Loucy (cell line): ENCODE measurements at regions not wholly inside any gene's neighbourhood (a gene's known extent, or its start where the extent isn't known, plus 50 kb on each side); places are given as distances from the start of the nearest gene placed in this dataset.

Experiments used
- H2AFZ ChIP-seq: fragments of 200-600 bp; sonication (generic); 2 replicates; pipeline ENCODE4 v1.6.0; 2016; ENCODE audit warnings: antibody characterized with exemption, mild to moderate bottlenecking, low read length, moderate library complexity
- H3F3A ChIP-seq: fragments of 200-600 bp; 2 replicates; pipeline ENCODE4 v1.6.0; 2016; ENCODE audit warnings: antibody characterized with exemption, low read depth, mild to moderate bottlenecking
- H3K27me3 ChIP-seq: fragments of 200-600 bp; sonication (generic); 2 replicates; pipeline ENCODE4 v1.6.1; 2014; ENCODE audit warnings: low read length, mild to moderate bottlenecking; ENCODE audit not compliant: insufficient read depth, poor library complexity, severe bottlenecking
- H3K36me3 ChIP-seq: fragments of 200-600 bp; sonication (generic); 2 replicates; pipeline ENCODE4 v1.6.1; 2016; ENCODE audit warnings: low read length; ENCODE audit not compliant: insufficient read depth
- H3K4me1 ChIP-seq: fragments of 200-600 bp; sonication (generic); 2 replicates; pipeline ENCODE4 v1.5.1; 2014; ENCODE audit warnings: low read length, mild to moderate bottlenecking; ENCODE audit not compliant: insufficient read depth, poor library complexity, severe bottlenecking
- H3K4me2 ChIP-seq: fragments of 200-600 bp; sonication (generic); 2 replicates; pipeline ENCODE4 v1.6.0; 2014; ENCODE audit warnings: antibody characterized with exemption, low read length, low read depth, mild to moderate bottlenecking; ENCODE audit not compliant: poor library complexity, severe bottlenecking
- H3K4me3 ChIP-seq: fragments of 200-600 bp; sonication (generic); 2 replicates; pipeline ENCODE4 v1.5.1; 2014; ENCODE audit warnings: low read length, mild to moderate bottlenecking, mixed read lengths; ENCODE audit not compliant: poor library complexity, severe bottlenecking
- H3K79me2 ChIP-seq: fragments of 200-600 bp; sonication (generic); 2 replicates; pipeline ENCODE4 v1.6.1; 2014; ENCODE audit warnings: low read length; ENCODE audit not compliant: insufficient read depth
- H3K9ac ChIP-seq: fragments of 200-600 bp; sonication (generic); 2 replicates; pipeline ENCODE4 v1.6.0; 2014; ENCODE audit warnings: mild to moderate bottlenecking, low read depth, low read length, moderate library complexity; ENCODE audit not compliant: poor library complexity, severe bottlenecking
- H3K9me2 ChIP-seq: fragments of 200-600 bp; sonication (generic); replicated peaks from 2 replicates; pipeline ENCODE4 v1.6.1; 2016; ENCODE audit warnings: low read depth, low read length, mixed read lengths
- H3K9me3 ChIP-seq: fragments of 200-600 bp; sonication (generic); 2 replicates; pipeline ENCODE4 v1.6.1; 2014; ENCODE audit warnings: mild to moderate bottlenecking, antibody characterized with exemption, low read length, low read depth; ENCODE audit not compliant: insufficient read depth
- H4K20me1 ChIP-seq: fragments of 200-600 bp; sonication (generic); 2 replicates; pipeline ENCODE4 v1.6.0; 2014; ENCODE audit warnings: antibody characterized with exemption, low read length, mild to moderate bottlenecking; ENCODE audit not compliant: insufficient read depth, poor library complexity, severe bottlenecking
- EZH2phosphoT487 ChIP-seq: fragments of 200-600 bp; IDR thresholded peaks from 2 replicates; pipeline ENCODE4 v1.6.1; 2018; ENCODE audit warnings: antibody characterized with exemption, mild to moderate bottlenecking, moderate library complexity, borderline replicate concordance
- TF ChIP-seq, protein P1 (sequence below): fragments of 200-600 bp; sonication (generic); conservative IDR thresholded peaks from 2 replicates; pipeline ENCODE4 v1.5.1; 2014; ENCODE audit warnings: mild to moderate bottlenecking, antibody characterized with exemption, low read length

DNA sequence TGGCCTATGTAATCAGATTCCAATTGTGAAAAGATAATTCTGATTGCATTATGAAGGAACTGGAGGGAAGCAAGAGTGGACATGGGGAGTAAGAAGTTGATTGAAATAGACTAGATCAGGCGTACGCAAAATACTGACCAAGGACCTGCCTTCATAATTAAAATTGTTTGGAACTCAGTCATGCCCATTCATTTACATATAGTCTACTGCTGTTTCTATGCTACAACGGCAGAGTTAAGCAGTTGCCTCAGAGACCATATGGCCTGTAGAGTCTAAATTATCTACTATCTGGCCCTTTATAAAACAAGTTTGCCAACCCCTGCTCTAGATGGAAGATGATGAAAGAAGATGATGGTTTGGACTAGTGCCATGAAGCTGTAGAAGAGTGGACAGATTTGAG lies 170.0 kb upstream of the ARID2 start:
- no peaks in the 10 kb centered on the region for H3K27me3 ChIP-seq
- no peaks in the 10 kb centered on the region for H3K36me3 ChIP-seq
- no peak overlapping the region for H3K4me3 ChIP-seq
- no peak overlapping the region for H3K9ac ChIP-seq
- no peaks in the 10 kb centered on the region for H3K4me1 ChIP-seq
- no peak overlapping the region for H2AFZ ChIP-seq
- H3F3A ChIP-seq = no peaks in the 10 kb centered on the region
- H3K9me2 ChIP-seq = no peaks in the 10 kb centered on the region
- no peaks in the 10 kb centered on the region for H3K9me3 ChIP-seq
- no peak overlapping the region for H3K4me2 ChIP-seq
- no peaks in the 10 kb centered on the region for H4K20me1 ChIP-seq
- no peaks in the 10 kb centered on the region for H3K79me2 ChIP-seq
- TF ChIP-seq, protein P1, sequence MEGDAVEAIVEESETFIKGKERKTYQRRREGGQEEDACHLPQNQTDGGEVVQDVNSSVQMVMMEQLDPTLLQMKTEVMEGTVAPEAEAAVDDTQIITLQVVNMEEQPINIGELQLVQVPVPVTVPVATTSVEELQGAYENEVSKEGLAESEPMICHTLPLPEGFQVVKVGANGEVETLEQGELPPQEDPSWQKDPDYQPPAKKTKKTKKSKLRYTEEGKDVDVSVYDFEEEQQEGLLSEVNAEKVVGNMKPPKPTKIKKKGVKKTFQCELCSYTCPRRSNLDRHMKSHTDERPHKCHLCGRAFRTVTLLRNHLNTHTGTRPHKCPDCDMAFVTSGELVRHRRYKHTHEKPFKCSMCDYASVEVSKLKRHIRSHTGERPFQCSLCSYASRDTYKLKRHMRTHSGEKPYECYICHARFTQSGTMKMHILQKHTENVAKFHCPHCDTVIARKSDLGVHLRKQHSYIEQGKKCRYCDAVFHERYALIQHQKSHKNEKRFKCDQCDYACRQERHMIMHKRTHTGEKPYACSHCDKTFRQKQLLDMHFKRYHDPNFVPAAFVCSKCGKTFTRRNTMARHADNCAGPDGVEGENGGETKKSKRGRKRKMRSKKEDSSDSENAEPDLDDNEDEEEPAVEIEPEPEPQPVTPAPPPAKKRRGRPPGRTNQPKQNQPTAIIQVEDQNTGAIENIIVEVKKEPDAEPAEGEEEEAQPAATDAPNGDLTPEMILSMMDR = no peak
- TF ChIP-seq EZH2phosphoT487 = no peak

GRCh38 chr12:45560689-45561088 lies 168.8 kb upstream of the ARID2 start:
- Histone ChIP-seq H2AFZ (no peak overlapping the region), H3K4me1 (no peaks in the 10 kb centered on the region), H3K9me2 (no peaks in the 10 kb centered on the region), H3K79me2 (no peaks in the 10 kb centered on the region), H3K27me3 (no peaks in the 10 kb centered on the region), H3F3A (no peaks in the 10 kb centered on the region), H3K4me3 (no peak overlapping the region), H3K4me2 (no peak overlapping the region), H3K36me3 (no peaks in the 10 kb centered on the region), H3K9me3 (no peaks in the 10 kb centered on the region), H3K9ac (no peak overlapping the region), H4K20me1 (no peaks in the 10 kb centered on the region)
- TF ChIP-seq EZH2phosphoT487 = no peak
- TF ChIP-seq, protein P1 = no peak

GRCh38 chr12:45561488-45561887 lies 168.0 kb upstream of the ARID2 start:
- no peak for TF ChIP-seq EZH2phosphoT487
- TF ChIP-seq, protein P1 = no peak
- Histone ChIP-seq H3K9ac (no peak overlapping the region), H3K9me2 (no peaks in the 10 kb centered on the region), H3K36me3 (no peaks in the 10 kb centered on the region), H3K9me3 (no peaks in the 10 kb centered on the region), H3F3A (no peaks in the 10 kb centered on the region), H3K79me2 (no peaks in the 10 kb centered on the region), H3K4me2 (no peak overlapping the region), H4K20me1 (no peaks in the 10 kb centered on the region), H2AFZ (no peak overlapping the region), H3K4me1 (no peaks in the 10 kb centered on the region), H3K4me3 (no peak overlapping the region), H3K27me3 (no peaks in the 10 kb centered on the region)
